Rectal smooth muscle tissue (tissue), 1 donor: ENCODE measurements at regions not wholly inside any gene's neighbourhood (a gene's known extent, or its start where the extent isn't known, plus 50 kb on each side); places are given as distances from the start of the nearest gene placed in this dataset.
"Not testable (repeated sequence)": the region's sequence is repeated elsewhere in the genome, so short reads cannot be mapped to it uniquely, and the experiment has no call there.

Source experiments
- H3K27ac ChIP-seq: one replicate; pipeline ENCODE4 v1.7.0; 2013; ENCODE audit warnings: low read depth, low read length, inconsistent platforms
- H3K27me3 ChIP-seq: one replicate; pipeline ENCODE4 v1.7.0; 2013; ENCODE audit warnings: low read length; ENCODE audit not compliant: control insufficient read depth, insufficient read depth
- H3K36me3 ChIP-seq: one replicate; pipeline ENCODE4 v1.7.0; 2013; ENCODE audit warnings: low read length; ENCODE audit not compliant: control insufficient read depth, insufficient read depth
- H3K4me1 ChIP-seq: one replicate; pipeline ENCODE4 v1.7.0; 2013; ENCODE audit warnings: low read length; ENCODE audit not compliant: control insufficient read depth, insufficient read depth
- H3K4me3 ChIP-seq: one replicate; pipeline ENCODE4 v1.7.0; 2013; ENCODE audit warnings: low read length
- H3K9ac ChIP-seq: one replicate; pipeline ENCODE4 v1.7.0; 2013; ENCODE audit warnings: low read length

DNA sequence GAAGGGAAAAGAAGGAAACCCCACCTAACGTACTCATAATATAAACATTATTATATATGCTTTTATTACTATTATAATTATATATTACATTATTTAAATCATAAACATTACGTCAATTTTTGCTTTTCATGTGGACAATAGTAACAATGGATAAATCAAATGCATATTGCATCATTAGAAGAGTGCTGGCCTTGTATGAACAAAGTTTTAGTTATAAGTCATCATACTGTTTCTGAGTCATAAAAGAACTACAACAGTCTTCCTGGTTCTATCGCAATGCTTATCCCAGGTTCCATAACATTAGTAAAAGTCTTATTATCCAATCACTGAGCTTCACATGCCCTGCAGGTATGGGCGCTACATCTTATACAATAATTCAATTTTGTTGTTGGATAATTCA, 154.8 kb downstream of the SPATA31A6 start:
- H3K9ac ChIP-seq, H3K4me3 ChIP-seq, H3K27me3 ChIP-seq, H3K36me3 ChIP-seq, H3K27ac ChIP-seq, H3K4me1 ChIP-seq: not testable (repeated sequence)

- not testable (repeated sequence) for H3K36me3 ChIP-seq, H3K9ac ChIP-seq, H3K27ac ChIP-seq, H3K4me1 ChIP-seq, H3K4me3 ChIP-seq, H3K27me3 ChIP-seq
Measured at GRCh38 chr9:42339671-42340434, 156.4 kb downstream of the SPATA31A6 start.

DNA sequence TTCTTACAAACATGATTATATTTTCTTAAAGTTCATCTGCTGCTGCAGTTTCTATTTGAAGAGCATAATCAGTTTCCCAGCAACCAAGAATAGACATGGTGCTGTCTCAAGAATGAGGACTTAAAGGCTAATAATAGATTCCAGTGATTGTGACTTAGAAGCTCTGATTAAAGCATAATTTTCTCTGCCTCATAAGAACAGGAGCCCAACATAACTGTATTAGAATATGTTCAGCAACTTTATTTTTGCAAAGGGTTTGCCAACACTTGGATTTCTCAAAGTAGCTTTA, 156.9 kb downstream of the SPATA31A6 start:
- H3K36me3 ChIP-seq, H3K27ac ChIP-seq, H3K4me3 ChIP-seq, H3K4me1 ChIP-seq, H3K27me3 ChIP-seq, H3K9ac ChIP-seq: not testable (repeated sequence)

DNA sequence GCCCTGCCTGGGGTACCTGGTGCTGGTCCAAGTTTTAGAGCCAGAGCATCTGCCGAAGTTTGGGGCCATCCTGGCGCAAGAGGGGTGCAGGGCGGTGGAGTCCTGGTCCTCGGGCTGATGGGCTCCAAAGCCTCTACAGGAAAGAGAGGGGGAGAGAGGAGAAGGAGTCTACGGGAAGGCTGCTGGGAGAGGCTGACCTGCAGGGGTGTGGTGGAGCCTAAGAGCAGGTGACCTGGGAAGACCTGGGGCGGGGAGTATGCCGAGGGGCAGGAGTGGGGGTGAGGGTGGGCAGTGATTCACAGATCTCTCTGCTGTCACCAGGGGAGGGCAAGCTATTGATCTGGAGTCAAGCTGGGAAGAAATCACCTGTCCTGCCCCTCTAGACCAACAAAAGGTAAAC, 158.4 kb downstream of the SPATA31A6 start:
- H3K36me3 ChIP-seq, H3K4me3 ChIP-seq, H3K9ac ChIP-seq, H3K27me3 ChIP-seq, H3K27ac ChIP-seq, H3K4me1 ChIP-seq: not testable (repeated sequence)

DNA sequence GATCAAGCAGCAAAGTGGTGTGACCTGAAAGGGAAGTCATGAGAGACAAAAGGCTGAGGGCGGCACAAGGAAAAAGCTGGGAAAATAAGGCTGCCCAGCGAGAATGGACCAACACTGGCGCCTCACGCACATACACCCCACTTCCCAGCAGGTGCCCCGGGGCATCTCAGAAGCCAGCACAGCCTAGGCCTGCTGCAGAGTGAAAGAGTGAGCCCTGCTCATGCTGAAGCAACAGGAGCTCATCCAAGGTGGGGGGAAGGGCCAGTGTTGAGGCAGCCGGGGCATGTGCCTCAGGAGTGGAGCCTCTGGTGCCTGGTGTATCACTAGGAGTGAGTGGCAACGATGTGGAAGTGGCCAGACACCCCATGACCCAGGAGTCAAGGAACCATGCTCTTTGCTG, 158.8 kb downstream of the SPATA31A6 start:
- not testable (repeated sequence) for H3K27ac ChIP-seq, H3K36me3 ChIP-seq, H3K4me3 ChIP-seq, H3K4me1 ChIP-seq, H3K9ac ChIP-seq, H3K27me3 ChIP-seq

- H3K27me3 ChIP-seq, H3K4me3 ChIP-seq, H3K9ac ChIP-seq, H3K4me1 ChIP-seq, H3K36me3 ChIP-seq, H3K27ac ChIP-seq: not testable (repeated sequence)
Measured at GRCh38 chr9:42344508-42344907, 161.0 kb downstream of the SPATA31A6 start.

DNA sequence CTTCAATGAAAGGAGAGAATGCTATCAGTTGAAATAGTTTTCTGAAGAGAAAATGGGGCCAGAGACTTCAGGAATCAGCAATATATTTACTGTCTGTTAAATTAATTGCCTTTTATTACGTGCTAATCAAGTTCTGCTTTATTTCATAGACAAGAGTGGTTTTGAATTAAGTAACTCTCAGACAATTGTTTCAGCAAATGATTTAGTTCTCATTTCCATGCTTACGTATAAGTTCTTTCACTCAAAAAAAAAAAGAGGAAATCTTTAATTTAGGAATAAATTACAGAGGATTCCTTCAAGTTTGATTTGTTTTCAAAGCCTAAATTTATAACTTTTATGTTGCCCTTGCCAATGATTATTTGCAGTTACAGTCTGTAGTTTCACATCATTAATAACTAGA, 163.5 kb downstream of the SPATA31A6 start:
- H3K4me1 ChIP-seq, H3K27me3 ChIP-seq, H3K36me3 ChIP-seq, H3K9ac ChIP-seq, H3K4me3 ChIP-seq, H3K27ac ChIP-seq: not testable (repeated sequence)

- not testable (repeated sequence) for H3K36me3 ChIP-seq, H3K4me1 ChIP-seq, H3K27me3 ChIP-seq, H3K4me3 ChIP-seq, H3K9ac ChIP-seq, H3K27ac ChIP-seq
Measured at GRCh38 chr9:42349181-42349580, 165.7 kb downstream of the SPATA31A6 start.

DNA sequence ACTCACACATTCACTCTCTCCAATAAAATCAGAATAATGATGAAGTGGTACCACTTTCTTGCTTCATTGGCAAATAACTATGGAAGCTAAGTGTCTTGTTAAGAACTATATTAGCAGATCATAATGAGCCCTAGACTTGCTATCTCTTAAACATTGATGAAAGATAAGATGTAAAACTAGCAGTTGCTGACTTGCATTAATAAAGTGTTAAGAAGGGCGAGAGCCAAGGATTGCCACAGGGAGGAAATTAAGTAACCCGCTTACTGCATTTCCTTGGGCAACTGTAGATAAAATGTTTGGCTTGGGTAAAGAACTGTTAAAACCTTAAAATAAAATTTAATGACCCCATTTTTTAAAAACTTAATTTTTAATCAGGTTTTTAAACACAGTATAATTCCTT, 167.0 kb downstream of the SPATA31A6 start:
- not testable (repeated sequence) for H3K9ac ChIP-seq

GRCh38 chr9:42357604-42358373, 174.3 kb downstream of the SPATA31A6 start:
- H3K36me3 ChIP-seq, H3K4me3 ChIP-seq, H3K27ac ChIP-seq, H3K4me1 ChIP-seq, H3K9ac ChIP-seq, H3K27me3 ChIP-seq: not testable (repeated sequence)

More for the DNA sequence above, 167.0 kb downstream of the SPATA31A6 start:
- H3K27ac ChIP-seq, H3K4me1 ChIP-seq, H3K27me3 ChIP-seq, H3K36me3 ChIP-seq, H3K4me3 ChIP-seq: not testable (repeated sequence)

- not testable (repeated sequence) for H3K4me1 ChIP-seq, H3K36me3 ChIP-seq, H3K27ac ChIP-seq, H3K4me3 ChIP-seq, H3K9ac ChIP-seq, H3K27me3 ChIP-seq
Measured at GRCh38 chr9:42358626-42359247, 175.3 kb downstream of the SPATA31A6 start.

DNA sequence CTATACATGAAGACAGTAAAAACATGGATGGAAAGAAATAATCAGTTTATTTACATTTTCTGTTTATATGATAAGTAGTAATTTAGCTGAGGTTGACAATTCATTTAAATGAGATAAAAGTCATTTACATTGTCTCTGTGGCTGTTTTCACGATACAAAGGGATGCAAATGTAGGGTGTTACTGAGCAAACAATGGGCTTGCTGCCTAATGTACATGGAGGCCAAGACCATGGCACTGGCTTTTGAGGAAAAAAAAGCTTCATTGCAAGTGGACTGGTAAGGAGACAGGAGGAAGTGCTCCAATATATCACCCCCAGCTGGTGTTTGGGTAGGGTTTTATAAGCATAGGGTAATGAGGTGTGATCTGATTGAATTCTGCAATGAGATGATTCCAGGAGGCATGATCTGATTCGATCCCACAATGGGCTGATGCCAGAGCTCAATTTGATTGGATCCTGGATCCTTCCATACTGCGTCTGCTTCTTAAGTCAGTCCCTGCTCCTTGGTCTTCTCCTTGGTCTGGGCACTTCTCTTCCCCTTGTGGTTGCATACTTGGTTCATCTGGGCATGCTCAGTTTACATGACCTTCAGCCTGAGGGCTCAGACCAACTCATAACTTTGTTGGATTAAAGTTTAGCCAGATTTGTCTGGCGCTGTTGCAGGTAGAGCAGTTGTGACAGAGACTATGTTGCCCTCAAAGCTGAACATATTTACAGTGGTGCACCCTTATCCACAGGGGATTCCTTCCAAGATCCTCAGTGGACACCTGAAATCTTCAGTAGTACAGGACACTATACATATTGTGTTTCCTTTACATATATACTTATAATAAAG, 181.2 kb downstream of the SPATA31A6 start:
- not testable (repeated sequence) for H3K4me1 ChIP-seq, H3K36me3 ChIP-seq, H3K9ac ChIP-seq, H3K27me3 ChIP-seq, H3K27ac ChIP-seq, H3K4me3 ChIP-seq
